ENCODE measurements at regions not wholly inside any gene's neighbourhood (a gene's known extent, or its start where the extent isn't known, plus 50 kb on each side); places are given as distances from the start of the nearest gene placed in this dataset.
"Not testable (repeated sequence)": the region's sequence is repeated elsewhere in the genome, so short reads cannot be mapped to it uniquely, and the experiment has no call there.

DNA sequence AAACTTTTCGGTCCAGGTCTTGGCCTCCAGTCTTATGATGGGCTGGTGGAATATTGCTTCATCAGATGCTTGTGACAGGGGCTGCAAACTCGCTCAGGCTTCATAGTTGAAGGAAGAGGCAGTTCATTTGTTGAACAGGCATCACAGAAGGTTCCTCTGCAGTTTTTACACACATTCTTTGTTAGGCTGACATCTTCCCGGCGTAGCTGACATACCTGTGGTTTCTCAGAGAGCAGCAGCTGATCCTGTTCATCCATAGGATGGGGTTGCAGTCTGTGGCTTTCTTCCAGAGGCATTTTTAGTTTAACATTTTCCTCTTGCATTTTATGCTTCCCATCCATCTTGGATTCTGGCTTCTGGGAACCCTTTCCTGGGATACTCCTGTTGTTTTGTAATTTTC, 1255.2 kb downstream of the EFNA5 start:
- no peaks in the 10 kb centered on the region for H3K4me1 Mint-ChIP-seq (ENCODE audit: low read depth)
- no peak overlapping the region for H3K4me3 Mint-ChIP-seq
- no peak overlapping the region for H3K27ac Mint-ChIP-seq
- DNase-seq (ENCODE audit: low spot score) = no peak
- no peaks in the 10 kb centered on the region for H3K36me3 Mint-ChIP-seq (ENCODE audit: low read depth)
- H3K9me3 Mint-ChIP-seq = peaks cover 3% of the 10 kb centered on the region
- no peaks in the 10 kb centered on the region for H3K27me3 Mint-ChIP-seq (ENCODE audit: low read depth)

GRCh38 chr5:106414342-106414741, 1256.4 kb downstream of the EFNA5 start:
- no peaks in the 10 kb centered on the region for H3K27me3 Mint-ChIP-seq (ENCODE audit: low read depth)
- H3K36me3 Mint-ChIP-seq (ENCODE audit: low read depth) = no peaks in the 10 kb centered on the region
- H3K9me3 Mint-ChIP-seq = peaks cover 6% of the 10 kb centered on the region
- no peaks in the 10 kb centered on the region for H3K4me1 Mint-ChIP-seq (ENCODE audit: low read depth)
- no peak overlapping the region for H3K27ac Mint-ChIP-seq
- H3K4me3 Mint-ChIP-seq = no peak overlapping the region
- DNase-seq (ENCODE audit: low spot score) = no peak

DNA sequence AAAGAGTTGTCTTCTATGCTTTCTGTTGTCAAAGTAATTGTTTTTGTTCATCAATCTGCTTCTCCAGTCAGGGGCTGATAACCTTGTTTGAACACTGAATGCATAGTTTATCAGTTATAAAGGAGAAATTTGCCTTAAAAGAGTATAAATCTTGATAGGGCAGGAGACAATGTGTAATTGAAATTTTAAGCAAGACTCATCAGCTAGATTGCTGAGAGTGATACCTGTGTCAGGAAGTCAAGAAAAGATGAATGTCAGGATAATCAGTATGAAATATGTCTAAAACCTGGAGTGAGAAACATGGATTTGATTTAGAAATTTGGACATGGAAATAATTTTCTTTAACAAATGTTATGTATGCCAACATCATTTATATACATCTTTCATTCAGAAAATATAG, 1258.1 kb downstream of the EFNA5 start:
- Mint-ChIP-seq H3K27me3 (ENCODE audit: low read depth) (no peaks in the 10 kb centered on the region), H3K36me3 (ENCODE audit: low read depth) (no peaks in the 10 kb centered on the region), H3K27ac (no peak overlapping the region), H3K4me3 (no peak overlapping the region), H3K9me3 (peaks cover 6% of the 10 kb centered on the region), H3K4me1 (ENCODE audit: low read depth) (no peaks in the 10 kb centered on the region)
- no peak for DNase-seq (ENCODE audit: low spot score)

DNA sequence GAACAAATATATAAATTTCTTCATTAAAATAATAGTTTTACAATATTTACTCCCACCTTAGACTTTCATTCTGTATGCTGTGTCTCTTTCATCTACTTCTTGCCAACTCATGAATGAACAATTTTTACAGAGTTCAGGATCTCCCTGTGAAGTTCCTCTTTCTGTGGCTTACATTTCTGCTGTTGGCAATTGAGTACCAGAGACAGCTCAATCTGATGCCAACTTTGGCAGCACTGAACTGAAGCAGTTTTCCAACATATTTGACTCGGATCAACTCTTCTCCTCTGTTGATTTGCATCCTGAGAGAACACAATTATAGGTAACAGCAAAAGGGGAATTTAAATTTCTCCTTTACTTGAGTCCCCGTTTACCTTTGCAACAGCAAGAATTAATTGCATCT, 1262.2 kb downstream of the EFNA5 start:
- H3K36me3 Mint-ChIP-seq (ENCODE audit: low read depth) = no peaks in the 10 kb centered on the region
- no peak overlapping the region for H3K27ac Mint-ChIP-seq
- H3K9me3 Mint-ChIP-seq = peaks cover 6% of the 10 kb centered on the region
- H3K4me1 Mint-ChIP-seq (ENCODE audit: low read depth) = no peaks in the 10 kb centered on the region
- H3K4me3 Mint-ChIP-seq = no peak overlapping the region
- H3K27me3 Mint-ChIP-seq (ENCODE audit: low read depth) = no peaks in the 10 kb centered on the region
- no peak for DNase-seq (ENCODE audit: low spot score)

DNA sequence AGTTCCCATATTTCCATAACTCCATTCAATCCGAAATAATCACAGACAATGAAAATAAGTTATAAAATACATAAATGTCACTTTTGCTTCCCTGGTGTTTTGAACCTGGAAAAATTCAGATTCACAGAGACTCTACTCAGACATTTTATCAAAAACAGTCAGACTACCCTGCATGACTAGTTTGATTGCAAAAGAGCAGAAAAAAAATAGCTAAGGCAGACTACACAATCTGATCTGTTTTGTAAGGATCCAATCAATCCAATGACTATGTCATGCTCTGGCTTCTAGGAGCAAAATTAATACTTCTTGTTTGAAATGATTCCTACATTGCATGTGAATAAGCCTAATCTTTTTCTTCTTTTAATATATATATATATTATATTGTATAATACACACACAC, 1262.6 kb downstream of the EFNA5 start:
- Mint-ChIP-seq H3K4me3 (no peak overlapping the region), H3K27ac (no peak overlapping the region), H3K9me3 (peaks cover 6% of the 10 kb centered on the region), H3K27me3 (ENCODE audit: low read depth) (no peaks in the 10 kb centered on the region), H3K4me1 (ENCODE audit: low read depth) (no peaks in the 10 kb centered on the region), H3K36me3 (ENCODE audit: low read depth) (no peaks in the 10 kb centered on the region)
- DNase-seq (ENCODE audit: low spot score) = no peak

DNA sequence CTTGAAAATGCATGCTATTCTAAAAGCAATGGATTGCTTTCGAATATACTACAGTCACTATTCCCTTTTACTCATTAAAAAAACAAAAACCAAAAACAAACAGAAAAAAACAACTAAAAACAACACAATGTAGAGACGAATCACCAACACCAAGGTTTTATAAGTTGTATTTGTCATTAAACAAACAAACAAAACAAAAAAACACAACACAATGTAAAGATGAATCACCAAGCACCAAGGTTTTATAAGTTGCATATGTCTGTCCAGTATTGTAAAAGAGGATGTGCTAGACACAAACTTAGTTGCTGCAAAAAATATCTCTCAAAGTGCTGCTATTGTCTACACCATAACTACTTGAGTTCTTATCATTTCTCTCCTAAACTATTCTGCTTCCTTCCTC, 1269.2 kb downstream of the EFNA5 start:
- Mint-ChIP-seq H3K4me1 (ENCODE audit: low read depth) (no peaks in the 10 kb centered on the region), H3K27me3 (ENCODE audit: low read depth) (no peaks in the 10 kb centered on the region), H3K9me3 (peaks cover 3% of the 10 kb centered on the region), H3K36me3 (ENCODE audit: low read depth) (no peaks in the 10 kb centered on the region), H3K27ac (no peak overlapping the region), H3K4me3 (no peak overlapping the region)
- DNase-seq (ENCODE audit: low spot score) = no peak

GRCh38 chr5:106399391-106399790, 1271.3 kb downstream of the EFNA5 start:
- Mint-ChIP-seq H3K9me3 (peaks cover 3% of the 10 kb centered on the region), H3K4me3 (no peak overlapping the region)

DNA sequence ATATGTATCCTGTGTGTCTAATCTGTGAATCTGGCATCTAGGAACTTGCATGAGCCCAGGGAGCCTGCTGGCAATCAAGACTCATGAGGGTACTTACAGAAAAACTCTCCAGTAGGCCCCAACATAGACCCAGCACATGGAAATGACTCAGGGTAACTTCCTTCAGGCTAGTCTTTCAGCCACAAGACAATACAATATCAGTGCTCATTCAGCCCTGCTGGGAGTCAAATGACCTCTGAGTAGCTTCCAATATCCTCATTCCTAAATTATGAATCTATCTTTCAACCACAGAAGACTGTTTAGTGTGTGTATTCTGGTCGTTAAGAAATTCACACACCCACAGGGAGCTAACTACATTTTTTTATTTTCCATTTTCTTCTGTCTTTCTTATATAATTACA, 1273.0 kb downstream of the EFNA5 start:
- Mint-ChIP-seq H3K4me1 (ENCODE audit: low read depth) (no peaks in the 10 kb centered on the region), H3K9me3 (no peaks in the 10 kb centered on the region), H3K4me3 (no peak overlapping the region), H3K36me3 (ENCODE audit: low read depth) (no peaks in the 10 kb centered on the region), H3K27me3 (ENCODE audit: low read depth) (no peaks in the 10 kb centered on the region), H3K27ac (no peak overlapping the region)
- no peak for DNase-seq (ENCODE audit: low spot score)

More at GRCh38 chr5:106399391-106399790, 1271.3 kb downstream of the EFNA5 start:
- H3K27me3 Mint-ChIP-seq (ENCODE audit: low read depth) = no peaks in the 10 kb centered on the region
- no peak overlapping the region for H3K27ac Mint-ChIP-seq
- H3K36me3 Mint-ChIP-seq (ENCODE audit: low read depth) = no peaks in the 10 kb centered on the region
- no peaks in the 10 kb centered on the region for H3K4me1 Mint-ChIP-seq (ENCODE audit: low read depth)
- DNase-seq (ENCODE audit: low spot score) = no peak

DNA sequence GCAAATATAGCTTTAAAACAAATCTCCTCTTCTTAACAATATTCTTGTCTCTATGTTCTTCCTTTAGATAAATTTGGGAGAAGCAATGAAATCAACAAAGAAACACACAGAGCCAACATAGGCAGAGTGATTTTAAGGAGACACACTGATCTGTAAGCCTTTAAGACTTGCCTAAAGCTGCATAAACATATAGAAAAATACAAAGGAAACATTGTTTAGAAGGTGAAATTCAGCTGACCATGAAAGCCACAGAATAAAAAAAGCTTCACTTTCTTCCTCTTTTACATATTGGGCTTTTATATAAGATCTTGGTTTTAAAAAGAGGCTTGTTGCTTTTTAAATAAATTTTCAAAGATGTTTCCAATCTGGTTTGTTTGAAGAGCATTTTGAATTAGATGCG, 1277.5 kb downstream of the EFNA5 start:
- Mint-ChIP-seq H3K27ac (no peak overlapping the region), H3K4me1 (ENCODE audit: low read depth) (no peaks in the 10 kb centered on the region), H3K36me3 (ENCODE audit: low read depth) (no peaks in the 10 kb centered on the region), H3K27me3 (ENCODE audit: low read depth) (no peaks in the 10 kb centered on the region), H3K9me3 (no peaks in the 10 kb centered on the region), H3K4me3 (no peak overlapping the region)
- no peak for DNase-seq (ENCODE audit: low spot score)

- Mint-ChIP-seq H3K9me3 (no peaks in the 10 kb centered on the region), H3K27ac (no peak overlapping the region), H3K36me3 (ENCODE audit: low read depth) (no peaks in the 10 kb centered on the region), H3K27me3 (ENCODE audit: low read depth) (no peaks in the 10 kb centered on the region), H3K4me1 (ENCODE audit: low read depth) (no peaks in the 10 kb centered on the region), H3K4me3 (no peak overlapping the region)
- DNase-seq (ENCODE audit: low spot score) = no peak
Observed at GRCh38 chr5:106392766-106393165, 1278.0 kb downstream of the EFNA5 start.

DNA sequence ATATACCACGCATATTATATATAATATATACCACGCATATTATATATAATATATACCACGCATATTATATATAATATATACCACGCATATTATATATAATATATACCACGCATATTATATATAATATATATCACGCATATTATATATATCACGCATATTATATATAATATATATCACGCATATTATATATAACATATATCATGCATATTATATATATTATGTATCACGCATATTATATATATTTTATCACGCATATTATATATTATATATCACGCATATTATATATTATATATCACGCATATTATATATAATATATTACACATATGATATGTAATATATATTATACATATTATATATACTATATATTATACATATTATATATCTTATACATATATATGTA, 1283.0 kb downstream of the EFNA5 start:
- H3K9me3 Mint-ChIP-seq; H3K4me1 Mint-ChIP-seq (ENCODE audit: low read depth); DNase-seq (ENCODE audit: low spot score); H3K27ac Mint-ChIP-seq; H3K36me3 Mint-ChIP-seq (ENCODE audit: low read depth); H3K4me3 Mint-ChIP-seq; H3K27me3 Mint-ChIP-seq (ENCODE audit: low read depth): not testable (repeated sequence)

DNA sequence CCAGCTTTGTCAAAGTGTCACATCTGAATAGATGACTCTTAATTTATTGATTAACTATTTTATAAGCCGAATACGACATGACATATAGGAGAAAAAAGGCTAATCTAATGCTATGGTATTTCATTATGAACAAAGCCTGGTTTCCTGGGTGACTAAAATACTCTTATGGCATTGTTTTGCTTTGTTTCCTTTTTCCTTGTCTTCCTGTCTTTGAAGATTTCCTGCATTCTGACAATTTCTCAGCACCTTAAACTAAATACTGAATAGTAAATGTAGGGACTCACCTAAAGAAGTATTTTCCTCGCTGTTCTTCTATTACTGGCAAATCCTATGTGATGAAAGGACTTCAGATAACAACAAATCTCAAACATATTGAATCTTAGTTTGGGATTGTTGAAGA, 1284.5 kb downstream of the EFNA5 start:
- Mint-ChIP-seq H3K27ac (no peak overlapping the region), H3K27me3 (ENCODE audit: low read depth) (no peaks in the 10 kb centered on the region), H3K4me3 (no peak overlapping the region), H3K4me1 (ENCODE audit: low read depth) (no peaks in the 10 kb centered on the region), H3K9me3 (no peaks in the 10 kb centered on the region), H3K36me3 (ENCODE audit: low read depth) (no peaks in the 10 kb centered on the region)
- no peak for DNase-seq (ENCODE audit: low spot score)

- H3K27ac Mint-ChIP-seq = no peak overlapping the region
- H3K27me3 Mint-ChIP-seq (ENCODE audit: low read depth) = no peaks in the 10 kb centered on the region
- no peaks in the 10 kb centered on the region for H3K36me3 Mint-ChIP-seq (ENCODE audit: low read depth)
- no peak overlapping the region for H3K4me3 Mint-ChIP-seq
- H3K4me1 Mint-ChIP-seq (ENCODE audit: low read depth) = no peaks in the 10 kb centered on the region
- DNase-seq (ENCODE audit: low spot score) = no peak
- no peaks in the 10 kb centered on the region for H3K9me3 Mint-ChIP-seq
Observed at GRCh38 chr5:106380736-106381135, 1290.0 kb downstream of the EFNA5 start.

DNA sequence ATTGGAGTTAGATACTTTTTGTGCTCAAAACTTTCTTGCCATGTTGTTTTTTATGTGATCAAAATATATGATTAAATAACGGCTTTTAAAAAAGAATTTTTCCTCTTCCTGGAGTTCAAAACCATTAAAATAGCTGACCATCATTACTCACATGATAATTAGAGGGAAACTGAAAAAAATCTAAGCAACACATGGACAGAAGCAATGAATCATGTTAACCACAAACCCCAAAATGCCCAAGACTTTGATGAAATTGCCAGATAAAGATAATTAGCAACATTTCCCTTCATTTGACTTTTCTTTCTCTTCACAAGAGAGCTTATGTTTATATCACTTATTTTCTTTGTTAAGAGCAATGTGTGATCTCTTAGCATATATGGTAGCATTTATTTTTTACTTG, 1294.2 kb downstream of the EFNA5 start:
- Mint-ChIP-seq H3K4me3 (no peak overlapping the region), H3K27ac (no peak overlapping the region), H3K9me3 (peaks cover 3% of the 10 kb centered on the region), H3K36me3 (ENCODE audit: low read depth) (no peaks in the 10 kb centered on the region), H3K4me1 (ENCODE audit: low read depth) (no peaks in the 10 kb centered on the region), H3K27me3 (ENCODE audit: low read depth) (no peaks in the 10 kb centered on the region)
- DNase-seq (ENCODE audit: low spot score) = no peak

GRCh38 chr5:106374956-106375355, 1295.8 kb downstream of the EFNA5 start:
- DNase-seq (ENCODE audit: low spot score) = no peak
- Mint-ChIP-seq H3K27me3 (ENCODE audit: low read depth) (no peaks in the 10 kb centered on the region), H3K27ac (no peak overlapping the region), H3K9me3 (peaks cover 7% of the 10 kb centered on the region), H3K4me1 (ENCODE audit: low read depth) (no peaks in the 10 kb centered on the region), H3K36me3 (ENCODE audit: low read depth) (no peaks in the 10 kb centered on the region), H3K4me3 (no peak overlapping the region)

All from T-helper 2 cell treated with Interferon-gamma antibody and Interleukin-4, amounts not matched to agents 5 μg/mL and 100 μg/mL, for 36 hours (primary cell).